Fibroblast of mammary gland (primary cell): ENCODE measurements at regions not wholly inside any gene's neighbourhood (a gene's known extent, or its start where the extent isn't known, plus 50 kb on each side); places are given as distances from the start of the nearest gene placed in this dataset.

Source experiments
- DNase-seq: peaks from one replicate; pipeline ENCODE4 v3.0.0-alpha.2; 2010; ENCODE audit warnings: low read depth
- H3K4me3 ChIP-seq: 2 replicates; pipeline ENCODE4 v1.5.1; 2011; ENCODE audit warnings: low read depth, mild to moderate bottlenecking, low read length, moderate library complexity; ENCODE audit not compliant: control insufficient read depth
- TF ChIP-seq, protein P1 (sequence below): conservative IDR thresholded peaks from 2 replicates; pipeline ENCODE4 v1.5.1; 2011; ENCODE audit warnings: low read depth, low read length, inconsistent platforms; ENCODE audit not compliant: control insufficient read depth, insufficient read depth

DNA sequence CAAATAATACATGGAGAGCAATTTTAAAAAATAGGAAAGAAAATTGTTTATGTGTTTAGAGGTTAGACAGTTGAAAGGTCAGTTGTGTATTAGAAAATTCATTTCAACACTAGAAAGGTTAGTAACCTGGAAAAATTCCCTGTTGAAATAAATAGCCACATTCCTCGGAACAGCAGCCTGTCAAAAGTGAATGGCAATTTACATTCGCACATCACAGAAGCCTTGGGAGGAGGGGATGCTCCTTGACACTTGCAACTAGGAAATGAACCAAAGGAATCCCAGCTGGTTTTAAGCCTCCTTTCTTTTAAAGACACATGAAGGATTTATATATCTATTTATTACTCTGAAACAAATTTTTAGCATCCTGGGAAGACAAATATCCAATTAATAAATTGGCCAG lies 653.5 kb upstream of the LRRTM4 start:
- no peak for DNase-seq
- TF ChIP-seq, protein P1, sequence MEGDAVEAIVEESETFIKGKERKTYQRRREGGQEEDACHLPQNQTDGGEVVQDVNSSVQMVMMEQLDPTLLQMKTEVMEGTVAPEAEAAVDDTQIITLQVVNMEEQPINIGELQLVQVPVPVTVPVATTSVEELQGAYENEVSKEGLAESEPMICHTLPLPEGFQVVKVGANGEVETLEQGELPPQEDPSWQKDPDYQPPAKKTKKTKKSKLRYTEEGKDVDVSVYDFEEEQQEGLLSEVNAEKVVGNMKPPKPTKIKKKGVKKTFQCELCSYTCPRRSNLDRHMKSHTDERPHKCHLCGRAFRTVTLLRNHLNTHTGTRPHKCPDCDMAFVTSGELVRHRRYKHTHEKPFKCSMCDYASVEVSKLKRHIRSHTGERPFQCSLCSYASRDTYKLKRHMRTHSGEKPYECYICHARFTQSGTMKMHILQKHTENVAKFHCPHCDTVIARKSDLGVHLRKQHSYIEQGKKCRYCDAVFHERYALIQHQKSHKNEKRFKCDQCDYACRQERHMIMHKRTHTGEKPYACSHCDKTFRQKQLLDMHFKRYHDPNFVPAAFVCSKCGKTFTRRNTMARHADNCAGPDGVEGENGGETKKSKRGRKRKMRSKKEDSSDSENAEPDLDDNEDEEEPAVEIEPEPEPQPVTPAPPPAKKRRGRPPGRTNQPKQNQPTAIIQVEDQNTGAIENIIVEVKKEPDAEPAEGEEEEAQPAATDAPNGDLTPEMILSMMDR, result no peak
- H3K4me3 ChIP-seq, result no peak overlapping the region

DNA sequence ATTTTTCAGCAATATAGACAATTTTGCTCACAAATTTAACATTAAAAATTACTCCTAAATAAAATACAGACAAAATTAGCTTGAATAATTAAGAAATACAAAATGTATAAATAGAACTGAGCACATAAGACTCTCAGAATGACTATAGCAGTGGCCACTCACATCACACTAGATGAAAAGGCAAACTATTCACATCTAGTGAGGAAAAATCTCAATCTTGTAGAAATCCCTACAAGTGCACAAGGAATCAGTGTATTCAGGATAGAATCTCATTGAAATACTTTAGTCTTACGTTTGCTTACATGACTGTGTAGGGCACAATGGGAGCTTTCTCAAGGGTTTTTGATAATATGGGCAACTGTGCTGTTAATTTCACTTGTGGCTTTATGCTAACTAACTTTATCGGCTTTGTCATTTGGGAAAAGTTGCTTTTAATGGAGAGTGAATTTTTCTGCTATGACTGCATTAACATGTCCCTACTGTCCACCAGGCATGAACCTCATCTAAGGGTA lies 678.9 kb upstream of the LRRTM4 start:
- no peak for DNase-seq

DNA sequence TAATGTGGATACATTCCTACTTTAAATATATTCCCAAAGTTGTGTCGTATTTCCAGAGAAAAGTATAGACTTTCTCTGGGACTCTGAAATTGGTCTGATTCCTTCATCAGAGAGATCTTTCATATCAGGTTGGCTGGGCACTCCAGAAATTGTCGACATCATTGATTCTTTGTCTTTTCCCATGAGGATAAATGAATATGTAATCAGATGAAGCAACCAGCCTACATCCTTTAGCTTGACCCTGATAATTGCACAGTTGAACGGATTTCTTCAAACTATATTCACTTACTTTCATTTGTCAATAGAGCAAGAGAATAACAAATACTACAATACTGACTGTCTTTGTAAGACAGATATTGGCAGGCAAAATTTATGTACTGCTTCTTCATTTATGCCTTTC lies 680.2 kb upstream of the LRRTM4 start:
- no peak overlapping the region for H3K4me3 ChIP-seq
- no peak for DNase-seq
- TF ChIP-seq, protein P1, result no peak

More for the DNA sequence above, 678.9 kb upstream of the LRRTM4 start:
- TF ChIP-seq, protein P1, result no peak
- no peak overlapping the region for H3K4me3 ChIP-seq

DNA sequence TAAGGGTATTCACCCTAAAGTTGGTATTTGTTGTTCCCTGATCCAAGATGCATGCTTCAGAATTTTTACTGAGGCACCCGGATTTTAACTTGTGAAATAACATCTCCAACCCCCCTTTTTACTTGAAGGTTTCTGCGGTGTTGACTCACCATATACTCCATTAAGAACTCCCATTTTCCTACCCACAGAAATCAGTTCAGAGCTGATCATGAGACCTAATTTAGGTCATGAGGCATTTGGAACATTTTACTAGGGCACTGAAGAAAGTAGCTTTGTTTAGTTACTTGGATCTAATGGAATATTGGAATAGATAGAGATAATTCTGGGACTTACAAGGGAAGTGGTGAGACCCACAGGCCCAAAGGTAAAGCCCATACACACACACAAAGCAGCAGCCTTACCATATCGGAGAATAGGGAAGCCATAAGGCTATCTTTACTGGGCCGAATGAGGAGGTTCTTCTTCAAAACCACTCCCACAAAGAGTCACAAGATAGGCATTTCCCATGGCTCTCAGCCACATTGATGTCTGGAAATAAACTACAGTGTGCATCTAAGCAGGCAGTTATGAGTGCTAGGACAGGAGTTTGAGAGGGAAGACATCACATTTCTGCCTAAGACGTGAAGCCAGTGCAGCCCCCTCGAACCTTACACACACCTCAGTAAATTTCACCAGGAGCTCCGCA lies 681.0 kb upstream of the LRRTM4 start:
- no peak overlapping the region for H3K4me3 ChIP-seq
- TF ChIP-seq, protein P1, result no peak
- no peak for DNase-seq

DNA sequence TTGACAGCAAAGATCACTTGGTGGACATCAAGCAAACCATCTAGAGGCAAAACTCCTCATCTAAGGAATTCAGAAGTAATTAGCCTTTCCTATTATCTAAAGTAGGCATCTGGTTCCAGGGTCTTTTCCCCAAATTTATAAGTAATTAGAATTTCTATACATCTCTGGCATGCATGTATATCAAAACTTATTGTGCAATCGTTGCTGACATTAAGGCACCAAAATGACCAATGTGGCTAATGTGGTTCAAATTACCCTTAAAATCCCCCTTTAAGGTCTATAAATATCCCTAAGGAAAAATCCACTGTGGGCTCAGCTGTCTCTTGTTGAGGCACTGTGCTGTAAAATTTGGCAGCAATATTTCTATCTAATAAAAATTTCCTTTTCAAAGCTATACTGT lies 695.9 kb upstream of the LRRTM4 start:
- no peak overlapping the region for H3K4me3 ChIP-seq
- DNase-seq, result no peak
- TF ChIP-seq, protein P1, result no peak

DNA sequence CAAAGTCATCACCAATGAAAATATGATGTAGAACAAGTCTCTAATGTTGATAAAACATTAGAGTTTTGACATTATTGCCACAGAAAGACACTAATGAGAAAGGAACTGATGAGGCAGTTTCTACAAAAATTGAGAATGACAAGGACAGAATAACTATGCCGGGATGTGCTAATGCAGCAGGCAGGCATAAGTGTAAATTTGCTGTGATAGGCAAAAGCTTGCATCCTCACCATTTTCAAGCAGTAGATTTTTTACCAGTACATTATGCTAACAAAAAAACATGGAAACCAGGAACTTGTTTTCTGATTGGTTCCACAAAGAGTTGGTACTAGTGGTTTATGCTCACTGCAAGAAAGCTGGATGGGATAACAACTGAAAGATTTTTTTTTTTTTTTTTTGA lies 715.5 kb upstream of the LRRTM4 start:
- no peak overlapping the region for H3K4me3 ChIP-seq
- DNase-seq, result no peak
- TF ChIP-seq, protein P1, result no peak

DNA sequence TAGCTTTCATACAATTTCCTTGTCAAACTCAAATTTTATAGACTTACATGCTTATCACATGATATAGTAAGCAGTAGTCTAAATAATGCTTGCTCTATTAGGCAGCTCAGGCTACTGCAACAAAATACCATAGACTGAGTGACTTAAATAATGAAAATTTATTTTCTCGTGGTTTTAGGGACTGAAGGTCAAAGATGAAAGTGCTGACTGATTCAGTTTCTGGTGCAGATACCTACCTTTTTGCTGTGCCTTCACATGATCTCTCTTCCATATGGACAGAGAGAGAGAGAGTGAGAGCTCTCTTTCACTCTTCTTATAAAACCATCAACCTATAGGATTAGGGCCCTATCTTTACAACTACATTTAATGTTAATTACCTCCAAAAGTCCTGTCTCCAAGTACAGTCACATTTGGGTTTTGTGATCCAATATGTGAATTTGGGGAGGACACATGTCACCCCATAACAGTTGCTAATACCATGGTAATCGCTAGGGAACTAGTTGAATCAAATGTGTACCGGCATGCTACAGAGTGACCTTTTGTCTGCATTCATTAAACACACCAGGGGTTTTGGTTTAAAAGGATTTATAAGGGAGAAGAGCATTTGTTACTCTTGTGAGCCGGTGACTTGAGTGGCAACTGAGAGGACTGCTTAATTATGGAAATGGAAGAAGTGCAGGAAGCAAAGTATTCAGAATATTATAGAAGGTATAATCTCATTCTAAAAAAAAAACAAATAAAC lies 723.4 kb upstream of the LRRTM4 start:
- TF ChIP-seq, protein P1, result no peak

More for the DNA sequence above, 723.4 kb upstream of the LRRTM4 start:
- no peak for DNase-seq
- H3K4me3 ChIP-seq, result no peak overlapping the region
